ENCODE measurements at regions not wholly inside any gene's neighbourhood (a gene's known extent, or its start where the extent isn't known, plus 50 kb on each side); places are given as distances from the start of the nearest gene placed in this dataset.
"Not testable (repeated sequence)": the region's sequence is repeated elsewhere in the genome, so short reads cannot be mapped to it uniquely, and the experiment has no call there.

DNA sequence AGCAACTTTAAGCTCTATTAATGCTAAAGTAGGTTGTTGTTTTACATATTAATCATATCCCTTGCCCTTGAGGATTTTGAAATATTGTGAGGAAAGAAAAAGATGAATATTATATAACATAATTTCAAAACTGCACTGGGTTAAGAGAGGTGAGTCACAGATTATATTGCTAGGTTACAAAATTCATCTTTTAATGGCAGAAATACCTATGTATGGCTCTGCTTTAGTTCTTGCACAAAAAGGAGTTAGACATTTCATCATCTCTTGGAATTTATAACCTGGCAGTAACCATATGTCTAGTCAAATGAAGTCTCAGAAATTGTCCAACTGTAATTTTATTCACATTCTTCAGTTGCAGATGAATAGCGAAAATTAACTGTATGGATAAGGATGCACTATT is 2041.1 kb downstream of the OLFM4 start:
- no peak for DNase-seq

DNA sequence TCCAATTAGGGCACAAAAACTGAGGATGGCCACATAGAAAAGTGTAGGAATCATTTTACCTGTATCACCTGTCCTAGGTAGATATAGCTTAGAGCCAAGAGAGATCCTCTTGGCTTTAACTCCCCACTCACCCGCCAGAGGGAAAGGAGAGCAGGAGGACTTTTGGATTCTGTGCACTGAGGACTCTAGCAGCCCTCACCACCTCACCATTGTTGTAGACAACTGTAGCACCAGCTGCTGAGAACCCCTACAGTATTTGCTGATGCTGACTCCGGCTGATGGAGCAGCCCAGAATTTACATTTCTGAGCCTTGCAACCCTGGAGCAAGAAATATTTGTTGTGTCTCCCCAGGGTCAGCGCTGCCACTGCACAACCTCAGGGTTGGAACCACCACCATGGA is 2044.4 kb downstream of the OLFM4 start:
- DNase-seq: no peak

GRCh38 chr13:55084630-55085029 is 2056.0 kb downstream of the OLFM4 start:
- DNase-seq: no peak

GRCh38 chr13:55087085-55087484 is 2053.6 kb upstream of the PRR20A start:
- DNase-seq: no peak

DNA sequence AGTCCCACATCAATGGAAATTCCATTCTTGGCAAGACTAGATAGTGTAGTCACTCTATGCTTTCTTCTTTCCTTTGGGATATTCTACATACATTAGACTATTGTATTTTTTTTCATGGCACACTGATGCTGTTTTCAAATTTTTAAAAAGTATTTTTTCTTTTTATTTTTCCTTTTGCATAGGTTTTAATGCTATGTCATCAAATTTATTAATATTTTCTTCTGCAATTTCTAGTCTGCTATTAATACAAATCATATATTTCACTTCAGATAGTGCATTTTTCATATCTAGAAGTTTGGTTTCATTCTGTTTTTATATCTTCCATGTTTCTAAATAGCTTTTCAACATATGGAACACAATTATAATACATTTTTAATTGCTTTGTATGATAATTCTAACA is 2050.1 kb upstream of the PRR20A start:
- DNase-seq: no peak

GRCh38 chr13:55091172-55091571 is 2049.5 kb upstream of the PRR20A start:
- no peak for DNase-seq

DNA sequence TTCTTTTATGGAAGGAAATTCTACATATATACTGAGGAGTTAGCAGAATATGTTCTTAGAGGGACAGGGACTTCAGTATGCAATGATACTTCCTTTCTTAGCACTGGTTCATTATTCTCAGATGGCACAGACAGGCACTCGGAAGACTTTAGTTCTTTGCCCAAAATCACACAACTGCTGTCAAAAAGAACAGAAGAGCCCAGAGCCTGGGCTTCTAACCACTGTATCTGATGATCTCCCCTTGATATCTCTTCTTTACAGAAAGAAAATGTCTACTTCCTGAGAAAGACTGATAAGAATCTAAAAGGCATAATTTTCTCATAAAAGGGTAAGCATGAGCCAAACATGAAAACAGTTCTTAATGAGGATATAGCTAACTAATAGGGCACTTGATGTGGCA is 2034.2 kb upstream of the PRR20A start:
- no peak for DNase-seq

DNA sequence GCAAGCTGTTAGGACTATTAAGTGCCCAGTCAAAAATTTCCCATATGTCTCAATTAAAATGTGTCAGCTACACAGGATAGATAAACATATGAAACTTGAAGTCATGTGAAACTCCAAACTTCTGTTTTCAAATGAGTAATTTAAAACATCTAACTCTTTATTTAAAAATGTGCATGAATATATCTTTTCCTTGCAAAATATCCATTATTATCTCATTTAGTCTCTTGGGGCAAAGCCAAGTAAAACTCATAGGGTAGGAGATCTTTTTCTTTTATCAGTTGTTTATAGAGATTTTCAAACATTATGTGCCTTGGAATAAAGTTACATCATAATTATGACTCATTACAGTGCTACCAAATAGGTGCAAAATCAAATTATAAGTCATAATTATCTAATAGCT is 2020.1 kb upstream of the PRR20A start:
- DNase-seq: no peak

- no peak for DNase-seq
These were observed 1985.7 kb upstream of the PRR20A start for GRCh38 chr13:55155046-55155445.

DNA sequence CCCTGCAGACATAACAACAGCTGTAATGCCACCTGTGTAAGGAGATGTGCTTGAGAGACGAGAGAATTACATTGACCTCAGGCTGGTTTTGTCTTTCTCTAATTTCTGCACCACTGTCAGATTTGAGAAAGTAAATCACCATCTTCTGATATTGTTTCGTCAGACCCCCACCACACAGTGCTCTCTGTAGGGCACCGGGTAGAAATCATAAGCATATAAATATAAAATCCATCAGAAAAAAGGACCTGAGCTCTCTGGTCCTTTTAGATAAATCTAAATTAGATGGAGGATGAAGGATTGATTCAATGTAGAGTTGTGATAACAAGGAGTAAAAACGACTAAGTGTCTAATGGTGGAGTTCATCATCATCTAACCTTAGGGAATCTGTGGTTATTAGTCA is 1981.0 kb upstream of the PRR20A start:
- DNase-seq: no peak

- no peak for DNase-seq
These were observed 1979.9 kb upstream of the PRR20A start for GRCh38 chr13:55160867-55161266.

DNA sequence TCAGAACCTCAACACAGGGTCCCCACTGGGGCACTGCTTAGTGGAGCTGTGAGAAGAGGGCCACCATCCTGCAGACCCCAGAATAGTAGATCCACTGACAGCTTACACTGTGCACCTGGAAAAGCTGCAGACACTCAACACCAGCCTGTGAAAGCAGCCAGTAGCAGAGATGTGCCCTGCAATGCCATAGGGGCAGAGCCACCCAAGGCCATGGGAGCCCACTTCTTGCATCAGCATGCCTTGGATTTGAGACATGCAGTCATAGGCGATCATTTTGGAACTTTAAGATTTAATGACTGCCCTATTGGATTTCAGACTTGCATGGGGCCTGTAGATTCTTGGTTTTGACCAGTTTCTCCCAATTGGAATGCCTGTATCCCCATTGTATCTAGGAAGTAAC is 1962.1 kb upstream of the PRR20A start:
- DNase-seq: not testable (repeated sequence)

DNA sequence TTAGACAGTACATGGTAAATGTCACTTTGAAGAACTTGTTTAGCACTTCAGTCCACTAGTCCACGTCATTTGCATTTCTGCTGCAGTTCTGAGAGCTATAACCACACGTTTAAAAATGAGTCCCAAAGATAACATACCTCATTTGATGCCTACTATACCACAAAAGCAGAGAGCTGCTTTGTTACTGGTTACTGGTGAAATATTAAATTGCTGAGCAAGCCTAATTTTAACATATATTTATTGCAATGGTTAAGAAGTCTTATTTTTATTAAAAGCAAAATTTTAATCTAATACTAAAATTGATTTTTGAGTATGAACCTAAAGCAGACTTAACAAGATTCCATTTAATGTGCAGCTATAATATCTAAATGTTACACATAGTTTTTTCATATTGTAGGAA is 1949.7 kb upstream of the PRR20A start:
- DNase-seq: no peak

- DNase-seq: no peak
These were observed 1941.6 kb upstream of the PRR20A start for GRCh38 chr13:55199134-55199533.

- no peak for DNase-seq
These were observed 1925.8 kb upstream of the PRR20A start for GRCh38 chr13:55214841-55215345.

DNA sequence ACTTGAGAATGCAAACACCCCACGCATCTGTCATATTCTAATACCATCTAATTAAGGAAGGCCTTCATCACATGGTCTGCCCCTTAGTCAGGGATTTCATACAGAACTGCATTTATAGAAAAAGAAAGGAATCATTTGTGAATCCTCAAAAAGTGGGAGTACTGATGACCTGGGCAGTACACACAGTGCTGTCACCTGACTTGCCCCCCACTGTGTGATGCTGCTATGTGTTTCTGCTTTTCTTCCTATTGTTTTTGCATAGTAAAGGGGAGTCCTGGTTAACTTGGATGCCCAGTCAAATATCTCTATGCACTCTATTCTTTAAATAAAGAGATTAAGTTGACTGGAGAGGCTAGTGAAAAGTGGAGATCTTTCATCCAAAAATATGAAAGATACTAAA is 1921.2 kb upstream of the PRR20A start:
- DNase-seq: no peak

- DNase-seq: no peak
These were observed 1910.7 kb upstream of the PRR20A start for GRCh38 chr13:55229906-55230569.

DNA sequence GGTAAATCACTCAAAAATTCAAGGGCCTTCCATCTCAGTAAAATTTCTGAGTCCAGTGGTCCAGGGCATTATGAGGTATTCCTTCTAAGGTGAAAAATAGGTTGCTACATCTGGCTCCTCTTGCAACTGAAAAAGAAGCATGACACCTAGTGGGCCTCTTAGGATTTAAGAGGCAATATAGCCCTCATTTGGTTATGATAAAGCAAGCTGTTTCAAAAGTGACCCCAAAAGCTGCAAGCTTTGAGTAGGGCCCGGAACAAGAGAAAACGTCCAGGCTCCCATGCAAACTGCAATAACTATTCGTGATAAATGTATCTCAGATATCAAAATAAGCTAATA is 1910.2 kb upstream of the PRR20A start:
- DNase-seq: no peak

GRCh38 chr13:55234311-55234710 is 1906.4 kb upstream of the PRR20A start:
- DNase-seq: no peak

- DNase-seq: no peak
These were observed 1895.6 kb upstream of the PRR20A start for GRCh38 chr13:55245005-55245644.

GRCh38 chr13:55255236-55255635 is 1885.5 kb upstream of the PRR20A start:
- no peak for DNase-seq

DNA sequence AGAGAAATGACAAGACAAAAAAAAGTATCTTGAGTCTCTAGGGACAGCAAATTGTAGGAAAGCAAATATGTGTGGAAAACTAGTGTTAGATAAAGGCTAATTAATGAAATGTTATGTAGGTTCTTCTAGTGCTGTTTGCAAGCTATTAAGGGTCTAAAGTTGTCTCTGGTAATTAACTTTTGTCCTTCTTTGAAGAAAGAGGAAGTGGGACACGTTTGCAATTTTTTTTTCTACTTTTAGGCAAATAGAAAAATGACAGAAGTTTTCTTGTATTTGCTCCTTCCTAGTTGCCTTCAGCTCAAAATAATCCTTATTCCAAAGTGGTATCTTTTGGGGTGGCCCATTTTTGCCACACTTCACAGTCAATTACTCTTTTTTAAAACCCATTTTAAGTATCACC is 1877.7 kb upstream of the PRR20A start:
- no peak for DNase-seq

DNA sequence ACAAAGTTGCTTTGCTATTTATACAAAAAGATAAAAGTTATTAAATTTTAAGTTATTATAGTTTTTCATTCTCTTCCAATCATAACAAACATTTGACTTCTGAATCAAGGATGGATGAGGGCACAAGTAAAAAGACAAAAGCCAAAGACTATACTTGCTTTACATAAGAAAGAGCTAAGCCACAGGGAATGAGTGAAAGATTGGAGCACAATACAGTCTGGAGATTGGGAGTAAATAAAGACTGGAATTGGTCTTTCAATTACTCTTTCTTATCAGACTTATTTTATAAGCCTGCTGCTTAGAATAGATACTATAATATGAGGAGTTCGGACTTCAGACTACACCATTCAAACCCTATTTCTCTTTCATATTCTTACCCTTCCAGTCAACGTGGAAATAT is 1874.1 kb upstream of the PRR20A start:
- no peak for DNase-seq

- DNase-seq: no peak
These were observed 1842.5 kb upstream of the PRR20A start for GRCh38 chr13:55298201-55298600.

- no peak for DNase-seq
These were observed 1838.2 kb upstream of the PRR20A start for GRCh38 chr13:55302568-55302967.
